SK-N-MC (cell line): ENCODE measurements at regions not wholly inside any gene's neighbourhood (a gene's known extent, or its start where the extent isn't known, plus 50 kb on each side); places are given as distances from the start of the nearest gene placed in this dataset.

ENCODE experiments used
- DNase-seq: peaks from one replicate; pipeline ENCODE4 v3.0.0-alpha.2; 2011; ENCODE audit warnings: low read depth, low spot score
- H3K27ac ChIP-seq: fragments of 200-600 bp; sonication (generic); 2 replicates; pipeline ENCODE4 v1.5.1; 2016; ENCODE audit warnings: mixed run types
- H3K36me3 ChIP-seq: fragments of 200-600 bp; sonication (generic); 2 replicates; pipeline ENCODE4 v1.6.1; 2017; ENCODE audit warnings: antibody characterized with exemption, low read length, mixed read lengths; ENCODE audit not compliant: insufficient read depth
- H3K4me3 ChIP-seq: fragments of 200-600 bp; sonication (generic); 2 replicates; pipeline ENCODE4 v1.5.1; 2016
- H3K9ac ChIP-seq: fragments of 200-600 bp; sonication (generic); 2 replicates; pipeline ENCODE4 v1.8.0; 2017; ENCODE audit warnings: mixed run types, mixed read lengths; ENCODE audit not compliant: insufficient read length
- H3K9me3 ChIP-seq: fragments of 200-600 bp; sonication (generic); 2 replicates; pipeline ENCODE4 v1.6.1; 2017; ENCODE audit warnings: low read depth, mild to moderate bottlenecking, antibody characterized with exemption, low read length, moderate library complexity, mixed read lengths
- EZH2 ChIP-seq: fragments of 200-600 bp; sonication (generic); IDR thresholded peaks from one replicate; pipeline ENCODE4 v1.6.1; 2017; ENCODE audit warnings: antibody characterized with exemption
- FOXP2 ChIP-seq: optimal IDR thresholded peaks from 2 replicates; pipeline ENCODE3; 2011; ENCODE audit warnings: mild to moderate bottlenecking, moderate library complexity; ENCODE audit not compliant: insufficient read depth; ENCODE audit errors: extremely low read length, control extremely low read depth
- POLR2AphosphoS5 ChIP-seq: IDR thresholded peaks from 2 replicates; pipeline ENCODE4 v1.6.1; 2012; ENCODE audit warnings: mild to moderate bottlenecking, low read depth, low read length, borderline replicate concordance

GRCh38 chr14:98446508-98446907 is 825.5 kb downstream of the BCL11B start:
- Histone ChIP-seq H3K27ac (no peak overlapping the region), H3K36me3 (no peaks in the 10 kb centered on the region), H3K9me3 (no peaks in the 10 kb centered on the region), H3K9ac (no peak overlapping the region), H3K4me3 (no peak overlapping the region)
- no peak for TF ChIP-seq FOXP2
- TF ChIP-seq EZH2, result no peak
- no peak for TF ChIP-seq POLR2AphosphoS5
- no peak for DNase-seq

- no peaks in the 10 kb centered on the region for H3K36me3 ChIP-seq
- no peak for TF ChIP-seq POLR2AphosphoS5
- TF ChIP-seq EZH2, result no peak
- TF ChIP-seq FOXP2, result no peak
- DNase-seq, result no peak
- no peak overlapping the region for H3K9ac ChIP-seq
- no peak overlapping the region for H3K4me3 ChIP-seq
- no peak overlapping the region for H3K27ac ChIP-seq
- no peaks in the 10 kb centered on the region for H3K9me3 ChIP-seq
Observed at GRCh38 chr14:98456231-98456630, 815.8 kb downstream of the BCL11B start.

GRCh38 chr14:98458702-98459101 is 813.3 kb downstream of the BCL11B start:
- Histone ChIP-seq H3K4me3 (no peak overlapping the region), H3K36me3 (no peaks in the 10 kb centered on the region), H3K9ac (no peak overlapping the region), H3K9me3 (no peaks in the 10 kb centered on the region), H3K27ac (no peak overlapping the region)
- no peak for DNase-seq
- TF ChIP-seq FOXP2 (no peak), EZH2 (no peak), POLR2AphosphoS5 (no peak)

GRCh38 chr14:98462908-98463307 is 809.1 kb downstream of the BCL11B start:
- Histone ChIP-seq H3K27ac (no peak overlapping the region), H3K36me3 (no peaks in the 10 kb centered on the region), H3K4me3 (no peak overlapping the region), H3K9ac (no peak overlapping the region), H3K9me3 (no peaks in the 10 kb centered on the region)
- no peak for TF ChIP-seq POLR2AphosphoS5
- no peak for TF ChIP-seq EZH2
- no peak for TF ChIP-seq FOXP2
- DNase-seq, result no peak

GRCh38 chr14:98466807-98467206 is 805.2 kb downstream of the BCL11B start:
- Histone ChIP-seq H3K9me3 (no peaks in the 10 kb centered on the region), H3K27ac (no peak overlapping the region), H3K9ac (no peak overlapping the region), H3K36me3 (no peaks in the 10 kb centered on the region), H3K4me3 (no peak overlapping the region)
- no peak for DNase-seq
- TF ChIP-seq POLR2AphosphoS5 (no peak), FOXP2 (no peak), EZH2 (no peak)

- no peak for DNase-seq
- TF ChIP-seq FOXP2, result no peak
- no peak for TF ChIP-seq POLR2AphosphoS5
- TF ChIP-seq EZH2, result no peak
- Histone ChIP-seq H3K4me3 (no peak overlapping the region), H3K9me3 (no peaks in the 10 kb centered on the region), H3K36me3 (no peaks in the 10 kb centered on the region), H3K9ac (no peak overlapping the region), H3K27ac (no peak overlapping the region)
Observed at GRCh38 chr14:98470663-98471062, 801.3 kb downstream of the BCL11B start.

GRCh38 chr14:98474900-98475299 is 797.1 kb downstream of the BCL11B start:
- Histone ChIP-seq H3K27ac (no peak overlapping the region), H3K36me3 (no peaks in the 10 kb centered on the region), H3K9me3 (no peaks in the 10 kb centered on the region), H3K9ac (no peak overlapping the region), H3K4me3 (no peak overlapping the region)
- TF ChIP-seq FOXP2 (no peak), EZH2 (no peak), POLR2AphosphoS5 (no peak)
- DNase-seq, result no peak

GRCh38 chr14:98477935-98478334 is 794.1 kb downstream of the BCL11B start:
- Histone ChIP-seq H3K4me3 (no peak overlapping the region), H3K9me3 (no peaks in the 10 kb centered on the region), H3K27ac (no peak overlapping the region), H3K9ac (no peak overlapping the region), H3K36me3 (no peaks in the 10 kb centered on the region)
- TF ChIP-seq EZH2 (no peak), FOXP2 (no peak)
- no peak for DNase-seq

GRCh38 chr14:98489115-98489514 is 782.9 kb downstream of the BCL11B start:
- 0 out of 2 replicates have a peak, but pooled peaks cover 4% of the 10 kb centered on the region for H3K9me3 ChIP-seq
- no peak overlapping the region for H3K27ac ChIP-seq
- no peak for DNase-seq
- TF ChIP-seq EZH2, result no peak
- no peak for TF ChIP-seq FOXP2
- no peak for TF ChIP-seq POLR2AphosphoS5
- H3K36me3 ChIP-seq, result peaks cover 3% of the 10 kb centered on the region; the same call in 1 of the 2 replicates
- H3K4me3 ChIP-seq, result no peak overlapping the region
- no peak overlapping the region for H3K9ac ChIP-seq
